ENCODE measurements at regions not wholly inside any gene's neighbourhood (a gene's known extent, or its start where the extent isn't known, plus 50 kb on each side); places are given as distances from the start of the nearest gene placed in this dataset.

DNA sequence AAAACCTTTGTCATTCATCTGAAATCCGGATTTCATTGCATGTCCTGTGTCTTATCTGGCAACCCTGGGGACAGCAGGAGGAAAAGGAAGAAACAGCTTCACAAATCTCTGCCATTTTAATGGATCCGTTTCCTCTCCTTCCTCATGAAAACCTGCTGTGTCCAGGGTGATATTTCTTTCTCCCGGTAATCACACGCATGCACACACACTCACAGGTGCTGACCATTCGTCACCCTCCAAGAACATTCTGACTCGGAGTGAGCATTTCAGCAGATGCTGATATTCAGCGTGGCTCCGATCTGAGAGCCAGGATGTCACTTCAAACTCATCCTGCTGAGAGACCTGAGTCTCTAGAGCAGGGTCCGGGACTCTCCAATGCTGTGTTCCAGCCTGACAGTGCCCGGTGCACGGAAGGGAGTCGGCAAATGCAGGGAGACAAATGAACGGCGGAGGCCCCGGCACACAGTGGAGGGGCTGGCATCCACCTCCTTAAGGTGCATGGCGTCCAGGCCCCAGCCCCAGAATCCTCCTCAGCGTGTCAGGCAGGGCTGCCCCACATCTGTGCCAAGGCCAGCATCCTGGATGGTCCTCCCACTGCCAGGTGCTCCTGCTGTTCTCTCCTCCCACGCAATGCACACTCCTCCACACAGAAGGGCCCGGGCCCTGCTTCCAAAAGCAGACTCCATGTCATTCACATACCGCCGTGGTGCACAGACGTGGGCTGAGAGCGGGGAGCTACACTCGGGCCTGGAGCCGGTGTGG is 70.7 kb downstream of the RBFOX3 start:
- DNase-seq (ENCODE audit: low spot score) = no peak

DNA sequence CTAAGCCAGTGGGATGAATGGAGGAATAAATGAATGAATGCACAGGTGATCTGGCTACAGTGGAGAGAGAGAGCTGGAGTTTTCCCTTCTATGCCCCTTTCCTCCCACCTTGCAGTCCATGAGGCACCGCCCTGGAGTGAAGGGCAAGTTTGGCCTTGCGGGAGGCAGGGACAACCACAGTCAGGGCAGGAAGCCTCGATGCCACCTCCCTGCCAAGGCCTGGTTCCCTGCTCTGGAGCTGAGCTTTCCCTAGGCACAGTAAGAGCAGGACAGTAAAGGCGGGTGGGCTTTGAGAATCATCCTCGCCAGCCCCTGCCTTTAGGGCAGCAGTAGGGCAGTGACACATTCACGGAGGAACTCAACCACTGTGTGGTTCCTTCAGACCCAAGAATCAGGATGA is 72.6 kb downstream of the RBFOX3 start:
- DNase-seq (ENCODE audit: low spot score) = no peak

DNA sequence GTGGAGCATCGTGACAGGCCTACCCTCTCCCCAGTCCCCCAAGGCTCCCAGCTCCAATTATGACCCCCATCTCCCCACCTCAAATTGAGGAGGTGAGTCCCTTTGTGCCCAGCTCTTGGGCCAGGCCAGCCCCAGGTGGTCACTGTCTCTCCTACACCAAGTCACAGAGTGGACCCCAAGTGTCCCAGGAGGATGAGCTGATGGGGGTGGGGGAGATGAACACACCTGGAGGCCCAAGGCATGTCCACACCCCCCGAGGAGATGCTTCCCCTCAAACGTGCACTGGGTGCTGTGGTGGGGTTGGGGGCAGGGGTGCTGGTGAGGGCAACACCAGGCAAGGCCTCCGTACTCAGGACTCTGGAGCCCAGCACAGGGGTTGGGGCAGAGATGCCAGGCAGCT is 73.2 kb downstream of the RBFOX3 start:
- no peak for DNase-seq (ENCODE audit: low spot score)

DNA sequence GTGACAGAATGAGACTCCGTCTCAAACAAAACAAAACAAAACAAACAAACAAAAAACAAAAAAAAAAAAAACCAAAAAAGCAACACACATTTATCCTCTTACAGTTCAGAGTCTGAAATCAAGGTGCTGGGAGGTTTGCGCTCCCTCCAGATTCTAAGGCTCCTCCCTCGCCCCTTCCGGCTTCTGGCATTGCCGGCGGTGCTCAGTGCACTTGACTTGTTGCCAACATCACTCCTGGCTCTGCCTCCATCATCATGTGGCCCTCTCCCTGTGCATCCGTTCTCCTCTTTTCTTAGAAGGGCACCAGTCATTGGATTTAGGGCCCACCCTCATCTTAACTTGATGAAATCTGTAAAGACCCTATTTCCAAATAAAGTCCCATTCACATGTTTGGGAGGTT is 73.8 kb downstream of the RBFOX3 start:
- DNase-seq (ENCODE audit: low spot score) = no peak

DNA sequence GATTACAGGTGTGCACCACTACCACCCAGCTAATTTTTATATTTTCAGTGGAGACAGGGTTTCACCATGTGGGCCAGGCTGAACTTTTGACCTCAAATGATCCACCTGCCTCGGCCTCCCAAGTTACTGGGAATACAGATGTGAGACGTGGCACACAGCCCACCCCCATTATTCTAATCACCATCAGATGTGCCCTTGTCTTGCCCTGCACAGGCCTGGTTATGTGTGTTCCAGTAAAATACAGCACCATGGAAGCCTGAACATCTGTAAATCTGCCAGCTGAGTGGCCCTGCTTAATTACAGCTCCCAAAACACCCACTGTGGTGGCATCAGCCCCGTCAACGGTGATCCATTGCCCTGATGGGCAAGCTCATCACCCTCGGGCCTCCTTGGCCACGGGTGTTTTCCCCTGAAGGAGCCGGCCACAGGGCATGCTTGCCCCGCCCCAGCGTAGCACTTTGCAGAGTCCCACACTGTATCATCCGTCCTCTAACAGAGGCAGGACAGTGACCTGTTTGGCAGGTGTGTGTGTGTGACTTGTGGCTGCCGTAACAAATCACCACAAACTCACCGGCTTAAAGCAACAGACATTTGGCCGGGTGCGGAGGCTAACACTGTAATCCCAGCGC is 74.5 kb downstream of the RBFOX3 start:
- no peak for DNase-seq (ENCODE audit: low spot score)

DNA sequence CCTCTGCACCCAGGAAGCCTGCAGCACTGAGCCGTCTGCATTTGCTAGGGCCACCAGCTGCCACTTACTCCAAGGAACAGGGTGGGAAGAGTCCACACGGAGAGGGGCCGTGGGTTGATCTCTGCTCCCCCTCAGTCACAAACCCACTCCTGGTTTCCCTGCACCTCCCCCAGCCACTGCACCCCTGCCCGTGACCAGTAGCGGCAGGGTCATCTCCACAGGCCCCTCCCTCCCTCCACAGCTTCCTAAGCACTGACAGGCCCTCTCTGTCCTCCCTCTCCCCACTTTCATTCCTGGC is 75.2 kb downstream of the RBFOX3 start:
- DNase-seq (ENCODE audit: low spot score) = no peak

DNA sequence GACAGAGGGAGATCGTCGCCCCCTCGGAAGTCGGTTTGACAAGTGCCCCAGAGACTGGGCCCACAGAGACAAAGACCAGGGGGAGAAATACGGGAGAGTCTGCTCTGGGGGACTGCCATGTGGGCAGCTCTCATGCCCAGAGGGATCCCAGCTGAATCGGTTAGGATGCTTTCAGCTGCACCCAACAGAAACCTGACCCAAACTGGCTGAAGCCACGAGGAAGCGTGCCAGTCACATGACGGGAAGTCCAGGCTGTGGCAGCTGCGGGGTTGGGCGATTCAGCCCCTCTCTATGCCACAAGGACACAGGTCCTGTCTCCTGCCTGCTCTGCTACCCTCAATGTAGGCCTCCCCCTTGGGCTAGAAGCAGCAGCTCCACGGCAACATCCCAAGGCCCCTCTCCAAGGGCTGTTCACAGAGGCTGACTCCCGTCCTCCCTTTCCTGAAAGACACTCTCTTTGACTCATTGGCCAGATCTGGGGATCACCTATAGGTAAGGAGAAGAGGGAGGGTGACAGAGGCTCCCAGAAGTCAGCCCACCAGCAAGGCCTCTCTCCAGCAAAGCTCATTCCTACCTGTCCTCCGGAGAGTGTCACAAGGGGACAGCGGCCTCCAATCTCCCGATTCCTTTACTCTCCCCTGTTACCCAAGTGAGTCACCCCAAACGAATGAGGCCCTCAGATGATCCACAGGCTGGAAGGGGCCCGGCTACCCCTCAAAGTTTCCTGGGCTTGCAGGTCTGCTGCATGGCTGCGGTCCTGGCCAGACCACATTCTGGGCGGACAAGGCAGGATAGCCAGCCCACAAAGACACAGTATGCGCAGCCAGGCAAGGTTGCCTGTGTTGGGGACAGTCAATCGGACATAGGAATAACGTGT is 75.8 kb downstream of the RBFOX3 start:
- DNase-seq (ENCODE audit: low spot score) = no peak

DNA sequence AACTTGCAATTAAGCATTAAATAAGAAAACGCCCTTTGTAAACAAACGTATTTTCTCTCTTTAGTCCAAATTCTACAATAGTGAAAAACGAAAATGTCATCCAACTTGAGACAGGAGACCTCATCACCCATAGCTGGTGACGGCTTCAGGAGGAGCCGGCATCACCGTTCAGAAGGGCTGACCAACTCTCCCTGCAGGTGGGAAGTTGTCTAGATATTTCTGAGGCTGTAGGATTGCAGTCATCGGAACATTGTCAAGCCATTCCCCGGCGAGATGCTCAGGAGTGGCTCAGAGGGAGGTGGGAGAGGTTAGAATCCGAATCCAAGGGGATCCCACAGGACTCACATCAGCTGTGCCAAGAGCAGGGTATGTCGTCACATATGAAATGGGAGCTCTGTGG is 76.7 kb downstream of the RBFOX3 start:
- no peak for DNase-seq (ENCODE audit: low spot score)

DNA sequence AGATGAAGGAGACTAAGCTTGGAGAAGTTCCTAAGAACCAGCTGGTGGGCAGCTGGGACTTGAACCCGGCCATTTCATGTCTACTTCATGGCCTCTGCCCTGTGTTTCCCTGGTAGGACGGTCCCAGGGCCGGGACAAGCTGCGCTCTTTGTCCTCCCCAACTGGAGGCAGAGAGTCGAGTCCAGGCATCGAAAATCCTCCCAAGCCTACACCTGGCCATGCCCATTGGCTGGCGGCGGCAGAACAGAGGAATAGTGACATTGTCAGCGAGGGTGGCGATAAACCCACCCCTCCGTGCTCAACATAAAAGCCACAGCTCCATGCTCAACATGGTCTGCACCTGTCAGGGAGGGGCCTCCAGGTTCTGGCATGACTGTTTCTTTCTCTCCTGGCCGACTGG is 77.7 kb downstream of the RBFOX3 start:
- DNase-seq (ENCODE audit: low spot score) = no peak

DNA sequence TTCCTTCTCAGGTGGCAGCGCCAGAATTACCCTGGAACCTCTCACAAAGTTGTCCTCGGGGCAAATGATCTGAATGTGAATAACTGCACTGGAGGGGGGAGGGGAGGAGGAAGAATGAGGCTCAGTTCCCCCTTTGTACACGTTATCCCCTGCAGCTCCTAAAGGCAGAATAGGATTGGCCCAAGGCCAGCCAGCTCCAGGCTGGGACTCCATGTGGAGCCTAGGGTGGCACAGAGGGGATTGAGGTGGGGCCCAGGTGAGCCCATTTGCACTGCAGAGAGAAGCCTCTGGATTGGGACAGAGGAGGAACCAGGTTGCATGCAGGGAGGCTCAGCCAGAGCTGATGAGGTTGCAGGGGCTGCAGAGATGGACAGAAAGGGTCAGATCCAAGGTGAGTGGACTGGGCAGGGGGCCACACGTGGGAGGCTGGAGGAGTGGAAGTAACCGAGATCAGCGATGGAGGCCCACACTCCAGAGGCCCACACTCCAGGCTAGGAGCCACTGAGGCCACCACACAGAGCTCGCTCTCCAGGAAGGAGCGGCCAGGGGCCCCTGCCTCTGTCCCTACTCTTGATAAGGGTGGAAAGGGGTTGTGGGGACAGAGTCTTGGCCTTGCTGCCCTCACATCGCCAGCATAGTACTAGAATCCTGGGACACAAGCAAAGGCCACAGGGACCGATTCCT is 78.6 kb downstream of the RBFOX3 start:
- DNase-seq (ENCODE audit: low spot score) = no peak

DNA sequence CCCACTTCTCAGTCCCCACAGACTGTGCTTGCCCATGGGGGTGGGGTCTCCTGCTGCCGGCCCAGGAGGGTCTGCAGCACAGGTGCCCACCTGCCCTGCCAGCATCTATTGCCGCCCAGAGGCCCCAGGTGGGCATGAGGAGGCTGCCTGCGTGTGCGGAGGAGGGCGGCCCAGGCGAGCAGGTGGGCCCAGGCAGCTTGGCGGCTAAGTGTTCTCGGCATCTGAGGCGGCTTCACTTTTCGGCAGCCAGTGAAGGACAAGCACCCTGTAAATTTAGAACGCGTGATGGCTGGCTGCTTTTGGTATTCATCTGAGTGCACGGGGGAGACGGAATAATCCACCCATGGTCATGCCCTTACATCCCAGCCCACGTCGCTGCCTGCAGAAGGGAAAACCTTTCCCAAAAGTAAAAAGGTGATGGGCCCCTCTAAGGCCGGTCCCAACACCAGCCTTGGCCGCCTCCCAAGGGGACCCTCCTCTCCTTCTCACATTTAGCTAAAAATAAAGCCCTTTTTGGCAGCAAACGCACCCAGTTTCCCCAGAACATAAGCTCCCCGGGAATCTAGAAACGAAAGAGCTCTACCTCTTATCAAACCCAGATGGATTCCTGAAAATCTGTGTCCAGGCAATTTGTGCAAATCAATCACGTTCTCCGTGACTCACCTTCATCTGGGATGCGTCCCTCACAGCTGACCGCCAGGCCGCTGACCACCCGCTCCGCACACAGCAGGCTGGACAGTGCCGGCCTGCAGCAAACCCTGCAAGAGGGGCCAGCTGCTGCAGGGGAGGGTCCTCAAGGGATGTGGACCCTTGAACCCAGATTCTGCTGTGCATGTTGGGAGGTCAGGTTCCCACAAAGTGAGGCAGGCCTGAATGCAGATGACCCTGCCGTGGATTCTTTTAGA is 79.4 kb downstream of the RBFOX3 start:
- DNase-seq (ENCODE audit: low spot score) = no peak

DNA sequence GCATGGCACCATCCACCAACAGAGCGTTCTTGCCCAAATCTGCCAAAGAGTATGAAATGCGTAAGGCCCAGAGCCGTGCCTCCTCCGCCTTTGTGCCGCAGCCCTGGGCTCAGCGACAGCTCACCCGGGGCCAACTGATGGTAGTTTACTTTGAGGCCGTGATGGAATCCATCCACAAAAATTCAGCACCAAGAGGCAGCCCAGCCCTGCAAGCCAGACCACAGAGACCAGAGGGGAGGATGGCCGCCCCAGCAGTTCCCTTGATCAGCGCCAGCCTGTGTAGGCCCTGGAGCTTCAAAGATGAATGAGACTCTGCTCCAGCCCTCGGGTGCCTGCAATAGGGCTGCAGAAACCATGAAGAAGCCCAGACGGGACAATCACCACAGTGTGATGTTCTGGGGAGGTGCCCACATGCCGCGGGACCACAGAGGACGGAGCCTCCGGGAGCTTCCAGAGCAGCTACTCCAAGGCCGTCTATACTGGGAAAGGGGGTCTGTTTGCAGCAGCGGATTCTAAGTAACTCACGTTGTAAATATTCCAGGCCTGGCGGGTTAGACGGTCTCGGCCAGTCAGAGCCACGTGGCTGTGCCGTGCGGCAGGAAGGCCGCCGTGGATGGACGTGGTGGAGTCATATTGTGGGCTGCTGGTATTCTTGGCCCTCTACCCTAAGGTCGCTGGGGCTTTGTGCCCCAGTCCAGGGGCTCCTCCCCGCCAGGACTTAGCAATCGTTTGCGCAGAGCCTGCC is 80.3 kb downstream of the RBFOX3 start:
- no peak for DNase-seq (ENCODE audit: low spot score)

DNA sequence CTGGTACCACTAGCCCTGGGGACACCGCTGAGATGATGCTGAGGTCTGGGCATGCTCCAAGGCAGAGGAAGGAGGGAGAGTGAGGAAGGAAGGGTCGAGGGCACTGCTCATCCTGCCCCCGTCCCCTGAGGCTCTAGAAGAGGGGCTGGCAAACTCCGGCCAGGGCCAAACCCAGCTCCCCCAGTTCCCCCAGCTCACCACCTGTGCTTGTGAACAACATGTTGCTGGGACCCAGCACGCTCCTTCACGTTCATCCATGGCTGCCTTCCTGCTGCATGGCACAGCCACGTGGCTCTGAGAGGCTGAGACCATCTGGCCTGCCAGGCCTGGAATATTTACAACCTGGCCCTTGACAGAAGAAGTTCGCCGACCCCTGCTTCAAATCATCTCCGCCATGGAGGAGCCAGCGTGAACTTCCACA is 81.2 kb downstream of the RBFOX3 start:
- no peak for DNase-seq (ENCODE audit: low spot score)

DNA sequence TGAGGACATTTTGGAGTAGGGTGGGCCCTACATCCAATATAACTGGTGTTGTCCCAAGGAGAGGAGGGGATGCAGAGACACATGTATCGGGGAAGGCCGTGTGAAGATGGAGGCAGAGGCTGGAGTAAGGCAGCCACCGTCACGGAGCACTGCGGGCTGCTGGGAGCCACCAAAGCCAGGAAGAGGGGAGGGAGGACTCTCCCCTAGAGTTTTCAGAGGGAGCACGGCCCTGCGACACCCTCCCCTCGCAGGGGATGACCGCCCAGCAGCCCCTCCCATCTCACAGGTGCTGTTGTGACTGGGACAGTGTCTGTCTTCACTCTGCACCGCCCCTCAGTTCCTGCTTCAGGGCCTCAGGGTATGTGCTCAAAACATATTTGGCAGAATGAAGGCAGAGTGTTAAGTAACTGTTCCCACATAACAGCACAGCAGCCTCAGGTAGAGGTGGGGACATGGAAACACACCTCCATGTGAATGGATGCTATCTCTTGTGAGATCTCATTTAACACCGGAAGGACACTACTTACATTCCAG is 82.2 kb downstream of the RBFOX3 start:
- DNase-seq (ENCODE audit: low spot score) = no peak

DNA sequence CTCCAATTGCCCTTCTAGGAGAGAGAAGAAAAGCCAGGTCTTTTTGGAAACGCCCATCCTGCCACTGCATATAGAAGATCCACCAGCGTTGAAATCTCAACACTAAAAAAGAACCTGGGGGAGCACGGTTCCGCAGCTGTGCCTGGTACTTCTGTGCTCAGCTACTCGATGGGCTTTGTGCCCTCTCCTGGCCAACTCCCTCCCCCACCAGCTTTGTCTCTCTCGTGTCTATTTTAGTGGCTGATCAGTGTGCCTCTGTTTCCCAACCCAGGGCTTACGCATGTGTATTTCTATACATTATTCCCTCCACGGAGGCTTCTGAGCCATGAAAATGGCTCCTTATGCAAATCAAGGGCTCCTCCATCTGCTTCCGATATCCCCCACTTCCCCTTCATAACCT is 83.5 kb downstream of the RBFOX3 start:
- no peak for DNase-seq (ENCODE audit: low spot score)

DNA sequence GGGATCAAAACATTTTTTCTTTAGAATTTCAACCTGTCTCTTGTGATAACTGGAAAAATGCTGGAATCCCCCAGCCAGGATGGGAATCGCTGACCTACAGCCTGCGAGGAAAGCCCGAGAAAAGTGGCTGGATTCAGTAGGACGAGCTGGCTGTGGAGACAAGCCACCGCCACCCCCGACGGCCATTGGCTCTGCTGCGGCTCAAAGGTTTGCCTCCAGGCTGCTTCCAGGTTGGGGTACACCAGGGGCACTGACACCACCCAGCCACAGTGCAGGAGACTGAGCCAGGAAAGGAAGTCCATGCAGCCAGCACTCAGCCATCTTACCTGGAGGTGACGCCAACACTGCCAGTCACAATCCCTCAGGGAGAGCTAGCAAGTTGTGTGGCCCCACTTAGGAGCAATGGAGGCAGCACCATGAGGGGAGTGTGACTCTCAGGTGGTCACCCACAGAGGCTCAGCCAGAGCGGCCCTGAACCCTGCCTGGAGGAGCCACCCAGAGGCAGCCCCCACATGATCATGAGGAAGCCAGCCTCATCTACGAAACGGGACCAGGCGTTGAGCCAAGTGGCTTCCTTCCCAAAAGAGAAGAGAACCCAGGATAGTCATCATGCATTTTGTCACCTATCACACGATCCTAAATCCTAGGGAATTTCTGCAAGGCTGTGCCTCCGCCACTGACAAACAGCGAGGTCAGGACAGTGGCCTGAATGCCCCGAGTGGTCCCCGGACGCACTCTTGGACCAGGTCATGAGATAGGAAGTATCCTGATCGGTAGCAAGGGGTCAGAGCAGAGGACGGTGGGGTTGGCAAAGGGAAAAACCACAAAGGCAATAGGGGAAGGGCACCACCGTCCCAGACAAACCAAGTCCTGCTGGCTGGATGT is 84.8 kb downstream of the RBFOX3 start:
- no peak for DNase-seq (ENCODE audit: low spot score)

DNA sequence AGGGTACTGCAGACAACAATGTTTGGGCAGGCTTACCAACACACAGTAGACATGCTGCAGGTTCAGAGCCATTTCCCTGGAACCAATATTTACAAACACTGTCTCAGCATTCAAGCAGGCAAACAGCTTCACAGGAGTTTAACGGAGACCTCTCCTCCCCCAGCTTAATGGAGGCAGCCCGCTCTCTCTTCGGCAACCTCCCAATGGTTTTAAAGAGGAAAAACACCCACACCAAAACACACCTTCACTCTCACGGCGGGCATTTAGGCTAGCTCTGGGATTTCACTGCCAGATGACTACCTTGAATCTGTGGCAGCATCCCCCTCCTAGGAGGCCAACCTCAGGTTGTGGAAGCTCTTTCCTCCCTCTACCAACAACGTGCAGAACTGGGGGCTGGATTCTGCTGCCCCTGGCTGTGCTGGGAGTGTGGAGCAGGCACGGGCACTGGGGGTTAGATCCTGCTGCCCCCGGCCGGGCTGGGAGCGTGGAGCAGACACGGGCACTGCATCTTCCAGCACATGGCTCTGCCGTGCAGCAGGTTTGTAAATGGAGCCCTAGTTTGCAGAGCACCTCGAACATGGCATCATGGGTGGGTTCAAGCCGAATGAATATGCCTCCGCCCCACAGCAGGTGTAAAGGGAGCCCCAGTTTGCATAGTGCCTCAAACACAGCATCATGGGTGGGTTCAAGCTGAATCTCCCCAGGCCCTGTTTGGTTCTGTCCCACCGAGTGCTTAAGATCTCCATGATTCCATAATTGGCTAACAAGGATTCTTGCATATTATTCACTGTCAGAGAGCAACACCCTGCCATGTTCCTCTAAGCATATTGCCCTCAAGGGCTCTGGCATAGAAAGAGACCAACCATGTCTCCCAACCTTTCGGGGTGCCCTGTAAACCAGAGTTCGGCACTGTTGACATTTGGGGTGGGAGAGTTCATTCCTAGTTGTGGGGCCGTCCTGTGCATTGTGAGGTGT is 86.4 kb downstream of the RBFOX3 start:
- no peak for DNase-seq (ENCODE audit: low spot score)

DNA sequence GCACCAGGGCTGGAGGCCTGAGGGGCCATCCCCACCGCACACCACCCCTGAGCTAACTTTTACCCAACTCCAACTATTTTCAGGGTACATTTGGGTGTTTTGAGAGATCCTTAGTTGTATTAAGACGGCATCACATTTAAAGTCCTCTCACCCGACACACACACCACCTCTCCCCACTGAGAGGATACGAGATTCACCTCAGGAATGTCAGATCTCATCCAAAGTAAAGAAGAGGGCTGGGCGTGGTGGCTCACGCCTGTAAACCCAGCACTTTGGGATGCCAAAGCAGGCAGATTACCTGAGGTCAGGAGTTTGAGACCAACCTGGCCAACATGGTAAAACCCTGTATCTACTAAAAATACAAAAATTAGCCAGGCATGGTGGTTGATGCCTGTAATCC is 88.4 kb downstream of the RBFOX3 start:
- DNase-seq (ENCODE audit: low spot score) = no peak
